Neural cell (in vitro differentiated cells): ENCODE measurements at regions not wholly inside any gene's neighbourhood (a gene's known extent, or its start where the extent isn't known, plus 50 kb on each side); places are given as distances from the start of the nearest gene placed in this dataset.

ENCODE experiments used
- POLR2AphosphoS5 ChIP-seq: IDR thresholded peaks from 2 replicates; pipeline ENCODE4 v1.6.1; 2012
- SMC3 ChIP-seq: fragments of 450-650 bp; conservative IDR thresholded peaks from 2 replicates; pipeline ENCODE4 v1.6.1; 2014; ENCODE audit warnings: antibody characterized with exemption, mild to moderate bottlenecking, moderate library complexity; ENCODE audit not compliant: poor library complexity
- TF ChIP-seq, protein P1 (sequence below): fragments of 450-650 bp; IDR thresholded peaks from 2 replicates; pipeline ENCODE4 v1.5.1; 2014; ENCODE audit warnings: antibody characterized with exemption, mild to moderate bottlenecking, moderate library complexity; ENCODE audit not compliant: poor library complexity, severe bottlenecking

DNA sequence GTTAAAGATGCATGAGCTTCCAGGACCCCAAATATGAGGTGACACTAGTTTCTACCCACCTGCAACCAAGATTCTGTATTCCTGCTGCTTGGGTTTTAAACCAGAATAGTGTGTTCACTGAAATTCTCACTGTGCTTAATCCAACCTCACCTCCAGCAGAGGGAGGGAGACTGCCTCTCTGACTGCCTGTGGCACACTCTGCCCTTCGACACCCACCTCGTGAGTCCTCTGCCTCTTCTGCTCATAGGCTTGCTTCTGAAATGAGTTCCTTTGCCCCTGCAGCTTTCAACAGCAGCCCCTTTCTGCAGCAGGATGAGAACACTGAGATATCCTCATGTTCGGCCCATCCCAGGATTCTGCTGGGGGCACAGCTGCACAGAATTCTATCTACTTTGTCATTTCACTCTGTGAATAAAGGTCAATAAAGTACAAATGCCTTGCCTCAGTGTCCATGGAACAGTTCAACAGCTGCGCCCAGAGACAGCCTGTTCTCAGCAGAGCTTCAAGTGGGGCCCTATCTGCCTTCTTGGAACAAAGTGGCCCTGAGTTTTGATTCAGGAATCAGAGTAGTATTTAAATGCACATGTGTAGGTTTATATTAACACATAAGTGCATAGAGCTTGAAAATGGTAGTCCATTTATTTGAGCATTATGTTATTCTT lies 632.5 kb downstream of the TNS3 start:
- TF ChIP-seq, protein P1, sequence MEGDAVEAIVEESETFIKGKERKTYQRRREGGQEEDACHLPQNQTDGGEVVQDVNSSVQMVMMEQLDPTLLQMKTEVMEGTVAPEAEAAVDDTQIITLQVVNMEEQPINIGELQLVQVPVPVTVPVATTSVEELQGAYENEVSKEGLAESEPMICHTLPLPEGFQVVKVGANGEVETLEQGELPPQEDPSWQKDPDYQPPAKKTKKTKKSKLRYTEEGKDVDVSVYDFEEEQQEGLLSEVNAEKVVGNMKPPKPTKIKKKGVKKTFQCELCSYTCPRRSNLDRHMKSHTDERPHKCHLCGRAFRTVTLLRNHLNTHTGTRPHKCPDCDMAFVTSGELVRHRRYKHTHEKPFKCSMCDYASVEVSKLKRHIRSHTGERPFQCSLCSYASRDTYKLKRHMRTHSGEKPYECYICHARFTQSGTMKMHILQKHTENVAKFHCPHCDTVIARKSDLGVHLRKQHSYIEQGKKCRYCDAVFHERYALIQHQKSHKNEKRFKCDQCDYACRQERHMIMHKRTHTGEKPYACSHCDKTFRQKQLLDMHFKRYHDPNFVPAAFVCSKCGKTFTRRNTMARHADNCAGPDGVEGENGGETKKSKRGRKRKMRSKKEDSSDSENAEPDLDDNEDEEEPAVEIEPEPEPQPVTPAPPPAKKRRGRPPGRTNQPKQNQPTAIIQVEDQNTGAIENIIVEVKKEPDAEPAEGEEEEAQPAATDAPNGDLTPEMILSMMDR: no peak
- TF ChIP-seq POLR2AphosphoS5 (no peak), SMC3 (no peak)
